ENCODE measurements at regions not wholly inside any gene's neighbourhood (a gene's known extent, or its start where the extent isn't known, plus 50 kb on each side); places are given as distances from the start of the nearest gene placed in this dataset.

DNA sequence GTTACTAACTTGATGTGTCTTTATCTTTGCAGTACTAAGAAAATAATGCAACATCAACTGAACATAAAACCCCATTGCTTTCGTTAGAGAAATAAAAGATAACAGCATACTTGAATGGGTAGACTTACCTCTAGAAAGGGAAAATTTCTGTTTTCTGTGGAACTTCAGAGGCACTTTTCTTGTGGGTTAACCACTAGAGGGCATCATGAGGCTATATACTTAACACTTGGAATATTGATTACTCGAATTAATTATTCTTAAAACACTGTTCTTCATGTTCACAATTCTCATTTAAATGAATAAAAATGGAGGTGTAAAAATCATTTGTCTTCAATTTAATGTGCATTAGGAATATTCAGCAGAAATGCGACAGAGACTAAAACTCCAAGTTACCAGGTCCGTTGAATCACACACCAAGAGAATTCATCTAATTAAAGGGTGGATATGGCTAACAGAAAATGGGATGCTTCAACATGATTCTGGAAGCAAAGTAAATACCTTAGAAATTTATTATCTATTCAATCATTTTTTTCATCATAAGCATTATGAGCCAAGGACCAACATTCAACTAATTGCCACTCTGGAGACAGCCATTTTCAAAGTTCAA, 330.8 kb upstream of the PREP start:
- TF ChIP-seq, protein P1, sequence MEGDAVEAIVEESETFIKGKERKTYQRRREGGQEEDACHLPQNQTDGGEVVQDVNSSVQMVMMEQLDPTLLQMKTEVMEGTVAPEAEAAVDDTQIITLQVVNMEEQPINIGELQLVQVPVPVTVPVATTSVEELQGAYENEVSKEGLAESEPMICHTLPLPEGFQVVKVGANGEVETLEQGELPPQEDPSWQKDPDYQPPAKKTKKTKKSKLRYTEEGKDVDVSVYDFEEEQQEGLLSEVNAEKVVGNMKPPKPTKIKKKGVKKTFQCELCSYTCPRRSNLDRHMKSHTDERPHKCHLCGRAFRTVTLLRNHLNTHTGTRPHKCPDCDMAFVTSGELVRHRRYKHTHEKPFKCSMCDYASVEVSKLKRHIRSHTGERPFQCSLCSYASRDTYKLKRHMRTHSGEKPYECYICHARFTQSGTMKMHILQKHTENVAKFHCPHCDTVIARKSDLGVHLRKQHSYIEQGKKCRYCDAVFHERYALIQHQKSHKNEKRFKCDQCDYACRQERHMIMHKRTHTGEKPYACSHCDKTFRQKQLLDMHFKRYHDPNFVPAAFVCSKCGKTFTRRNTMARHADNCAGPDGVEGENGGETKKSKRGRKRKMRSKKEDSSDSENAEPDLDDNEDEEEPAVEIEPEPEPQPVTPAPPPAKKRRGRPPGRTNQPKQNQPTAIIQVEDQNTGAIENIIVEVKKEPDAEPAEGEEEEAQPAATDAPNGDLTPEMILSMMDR (IDR thresholded peaks at IDR 0.05): peak; percentile 41 to 66 (median 58)
- no peak for TF ChIP-seq POLR2A (IDR thresholded peaks at IDR 0.05)

Data from body of pancreas (tissue), 4 donors.